GM23338 (cell line): ENCODE measurements at regions not wholly inside any gene's neighbourhood (a gene's known extent, or its start where the extent isn't known, plus 50 kb on each side); places are given as distances from the start of the nearest gene placed in this dataset.

Experiments used
- CREB1 ChIP-seq: fragments of 250-450 bp; sonication (Bioruptor Pico); IDR thresholded peaks from 2 replicates; pipeline ENCODE4 v1.5.0; 2020; ENCODE audit warnings: low read depth, mild to moderate bottlenecking, moderate library complexity
- EZH2phosphoT487 ChIP-seq: fragments of 200-600 bp; sonication (generic); IDR thresholded peaks from one replicate; pipeline ENCODE4 v1.8.1; 2018; ENCODE audit warnings: antibody characterized with exemption; ENCODE audit not compliant: unreplicated experiment
- JUNB ChIP-seq: IDR thresholded peaks from one replicate; pipeline ENCODE4 v1.6.1; 2016; ENCODE audit warnings: antibody characterized with exemption; ENCODE audit not compliant: unreplicated experiment
- NANOG ChIP-seq: IDR thresholded peaks from 2 replicates; pipeline ENCODE4 v1.6.1; 2016; ENCODE audit warnings: antibody characterized with exemption, borderline replicate concordance
- POLR2AphosphoS5 ChIP-seq: IDR thresholded peaks from 2 replicates; pipeline ENCODE4 v1.6.1; 2016; ENCODE audit warnings: antibody characterized with exemption, low read depth
- STAT1 ChIP-seq: IDR thresholded peaks from one replicate; pipeline ENCODE4 v1.6.1; 2016; ENCODE audit warnings: antibody characterized with exemption; ENCODE audit not compliant: unreplicated experiment
- ZNF114 ChIP-seq: fragments of 250-450 bp; sonication (Bioruptor Pico); IDR thresholded peaks from 2 replicates; pipeline ENCODE4 v1.5.0; 2020; ENCODE audit warnings: mild to moderate bottlenecking, moderate library complexity
- ZNF331 ChIP-seq: fragments of 250-450 bp; sonication (Bioruptor Pico); IDR thresholded peaks from 2 replicates; pipeline ENCODE4 v1.5.0; 2020; ENCODE audit warnings: low read depth, mild to moderate bottlenecking, moderate library complexity
- TF ChIP-seq, protein P1 (sequence below): fragments of 250-450 bp; sonication (Bioruptor Pico); IDR thresholded peaks from 2 replicates; pipeline ENCODE4 v1.5.0; 2020; ENCODE audit warnings: mild to moderate bottlenecking, moderate library complexity
- TF ChIP-seq, protein P2 (sequence below): IDR thresholded peaks from one replicate; pipeline ENCODE4 v1.6.1; 2018; ENCODE audit warnings: antibody characterized with exemption; ENCODE audit not compliant: unreplicated experiment
- TF ChIP-seq, protein P3 (sequence below): IDR thresholded peaks from 2 replicates; pipeline ENCODE4 v1.6.1; 2016; ENCODE audit warnings: antibody characterized with exemption
- TF ChIP-seq, protein P4 (sequence below), 2 experiments: fragments of 200-600 bp in 1 of 2; sonication (generic) in 1 of 2; conservative IDR thresholded peaks; 2 replicates each; pipeline versions ENCODE4 v1.5.1 to v1.6.1; 2016 to 2017; ENCODE audit warnings: antibody characterized with exemption in 2 of 2, low read depth in 2 of 2, mild to moderate bottlenecking in 2 of 2, moderate library complexity in 1 of 2

DNA sequence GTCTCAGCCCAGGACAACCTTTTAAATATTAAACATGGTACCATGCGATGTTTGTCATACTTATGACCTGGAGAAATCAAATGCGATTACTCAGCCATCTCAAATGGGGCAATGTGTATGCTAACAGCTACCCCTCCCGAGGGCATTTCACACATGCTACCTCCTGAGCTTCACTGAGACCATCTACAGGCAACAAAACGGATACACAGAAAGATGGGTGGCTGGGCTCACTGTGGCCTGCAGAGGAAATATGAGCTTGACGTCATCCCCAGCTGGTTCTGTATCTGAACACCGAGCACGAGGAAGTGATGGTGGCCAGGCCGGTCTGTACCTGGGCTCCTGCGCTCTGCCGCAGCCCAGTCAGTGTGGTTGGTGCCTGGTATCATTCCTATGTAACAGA lies 374.3 kb downstream of the RPS24 start (continued):
- TF ChIP-seq, protein P1, sequence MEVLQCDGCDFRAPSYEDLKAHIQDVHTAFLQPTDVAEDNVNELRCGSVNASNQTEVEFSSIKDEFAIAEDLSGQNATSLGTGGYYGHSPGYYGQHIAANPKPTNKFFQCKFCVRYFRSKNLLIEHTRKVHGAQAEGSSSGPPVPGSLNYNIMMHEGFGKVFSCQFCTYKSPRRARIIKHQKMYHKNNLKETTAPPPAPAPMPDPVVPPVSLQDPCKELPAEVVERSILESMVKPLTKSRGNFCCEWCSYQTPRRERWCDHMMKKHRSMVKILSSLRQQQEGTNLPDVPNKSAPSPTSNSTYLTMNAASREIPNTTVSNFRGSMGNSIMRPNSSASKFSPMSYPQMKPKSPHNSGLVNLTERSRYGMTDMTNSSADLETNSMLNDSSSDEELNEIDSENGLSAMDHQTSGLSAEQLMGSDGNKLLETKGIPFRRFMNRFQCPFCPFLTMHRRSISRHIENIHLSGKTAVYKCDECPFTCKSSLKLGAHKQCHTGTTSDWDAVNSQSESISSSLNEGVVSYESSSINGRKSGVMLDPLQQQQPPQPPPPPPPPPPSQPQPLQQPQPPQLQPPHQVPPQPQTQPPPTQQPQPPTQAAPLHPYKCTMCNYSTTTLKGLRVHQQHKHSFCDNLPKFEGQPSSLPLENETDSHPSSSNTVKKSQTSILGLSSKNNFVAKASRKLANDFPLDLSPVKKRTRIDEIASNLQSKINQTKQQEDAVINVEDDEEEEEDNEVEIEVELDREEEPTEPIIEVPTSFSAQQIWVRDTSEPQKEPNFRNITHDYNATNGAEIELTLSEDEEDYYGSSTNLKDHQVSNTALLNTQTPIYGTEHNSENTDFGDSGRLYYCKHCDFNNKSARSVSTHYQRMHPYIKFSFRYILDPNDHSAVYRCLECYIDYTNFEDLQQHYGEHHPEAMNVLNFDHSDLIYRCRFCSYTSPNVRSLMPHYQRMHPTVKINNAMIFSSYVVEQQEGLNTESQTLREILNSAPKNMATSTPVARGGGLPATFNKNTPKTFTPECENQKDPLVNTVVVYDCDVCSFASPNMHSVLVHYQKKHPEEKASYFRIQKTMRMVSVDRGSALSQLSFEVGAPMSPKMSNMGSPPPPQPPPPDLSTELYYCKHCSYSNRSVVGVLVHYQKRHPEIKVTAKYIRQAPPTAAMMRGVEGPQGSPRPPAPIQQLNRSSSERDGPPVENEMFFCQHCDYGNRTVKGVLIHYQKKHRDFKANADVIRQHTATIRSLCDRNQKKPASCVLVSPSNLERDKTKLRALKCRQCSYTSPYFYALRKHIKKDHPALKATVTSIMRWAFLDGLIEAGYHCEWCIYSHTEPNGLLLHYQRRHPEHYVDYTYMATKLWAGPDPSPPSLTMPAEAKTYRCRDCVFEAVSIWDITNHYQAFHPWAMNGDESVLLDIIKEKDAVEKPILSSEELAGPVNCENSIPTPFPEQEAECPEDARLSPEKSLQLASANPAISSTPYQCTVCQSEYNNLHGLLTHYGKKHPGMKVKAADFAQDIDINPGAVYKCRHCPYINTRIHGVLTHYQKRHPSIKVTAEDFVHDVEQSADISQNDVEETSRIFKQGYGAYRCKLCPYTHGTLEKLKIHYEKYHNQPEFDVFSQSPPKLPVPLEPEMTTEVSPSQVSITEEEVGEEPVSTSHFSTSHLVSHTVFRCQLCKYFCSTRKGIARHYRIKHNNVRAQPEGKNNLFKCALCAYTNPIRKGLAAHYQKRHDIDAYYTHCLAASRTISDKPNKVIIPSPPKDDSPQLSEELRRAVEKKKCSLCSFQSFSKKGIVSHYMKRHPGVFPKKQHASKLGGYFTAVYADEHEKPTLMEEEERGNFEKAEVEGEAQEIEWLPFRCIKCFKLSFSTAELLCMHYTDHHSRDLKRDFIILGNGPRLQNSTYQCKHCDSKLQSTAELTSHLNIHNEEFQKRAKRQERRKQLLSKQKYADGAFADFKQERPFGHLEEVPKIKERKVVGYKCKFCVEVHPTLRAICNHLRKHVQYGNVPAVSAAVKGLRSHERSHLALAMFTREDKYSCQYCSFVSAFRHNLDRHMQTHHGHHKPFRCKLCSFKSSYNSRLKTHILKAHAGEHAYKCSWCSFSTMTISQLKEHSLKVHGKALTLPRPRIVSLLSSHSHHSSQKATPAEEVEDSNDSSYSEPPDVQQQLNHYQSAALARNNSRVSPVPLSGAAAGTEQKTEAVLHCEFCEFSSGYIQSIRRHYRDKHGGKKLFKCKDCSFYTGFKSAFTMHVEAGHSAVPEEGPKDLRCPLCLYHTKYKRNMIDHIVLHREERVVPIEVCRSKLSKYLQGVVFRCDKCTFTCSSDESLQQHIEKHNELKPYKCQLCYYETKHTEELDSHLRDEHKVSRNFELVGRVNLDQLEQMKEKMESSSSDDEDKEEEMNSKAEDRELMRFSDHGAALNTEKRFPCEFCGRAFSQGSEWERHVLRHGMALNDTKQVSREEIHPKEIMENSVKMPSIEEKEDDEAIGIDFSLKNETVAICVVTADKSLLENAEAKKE (CRISPR knock-in tag), result no peak
- TF ChIP-seq ZNF114 (CRISPR knock-in tag) (no peak), STAT1 (no peak), ZNF331 (CRISPR knock-in tag) (no peak), EZH2phosphoT487 (no peak), CREB1 (CRISPR knock-in tag) (no peak), NANOG (no peak), JUNB (no peak), POLR2AphosphoS5 (no peak)
- TF ChIP-seq, protein P2, sequence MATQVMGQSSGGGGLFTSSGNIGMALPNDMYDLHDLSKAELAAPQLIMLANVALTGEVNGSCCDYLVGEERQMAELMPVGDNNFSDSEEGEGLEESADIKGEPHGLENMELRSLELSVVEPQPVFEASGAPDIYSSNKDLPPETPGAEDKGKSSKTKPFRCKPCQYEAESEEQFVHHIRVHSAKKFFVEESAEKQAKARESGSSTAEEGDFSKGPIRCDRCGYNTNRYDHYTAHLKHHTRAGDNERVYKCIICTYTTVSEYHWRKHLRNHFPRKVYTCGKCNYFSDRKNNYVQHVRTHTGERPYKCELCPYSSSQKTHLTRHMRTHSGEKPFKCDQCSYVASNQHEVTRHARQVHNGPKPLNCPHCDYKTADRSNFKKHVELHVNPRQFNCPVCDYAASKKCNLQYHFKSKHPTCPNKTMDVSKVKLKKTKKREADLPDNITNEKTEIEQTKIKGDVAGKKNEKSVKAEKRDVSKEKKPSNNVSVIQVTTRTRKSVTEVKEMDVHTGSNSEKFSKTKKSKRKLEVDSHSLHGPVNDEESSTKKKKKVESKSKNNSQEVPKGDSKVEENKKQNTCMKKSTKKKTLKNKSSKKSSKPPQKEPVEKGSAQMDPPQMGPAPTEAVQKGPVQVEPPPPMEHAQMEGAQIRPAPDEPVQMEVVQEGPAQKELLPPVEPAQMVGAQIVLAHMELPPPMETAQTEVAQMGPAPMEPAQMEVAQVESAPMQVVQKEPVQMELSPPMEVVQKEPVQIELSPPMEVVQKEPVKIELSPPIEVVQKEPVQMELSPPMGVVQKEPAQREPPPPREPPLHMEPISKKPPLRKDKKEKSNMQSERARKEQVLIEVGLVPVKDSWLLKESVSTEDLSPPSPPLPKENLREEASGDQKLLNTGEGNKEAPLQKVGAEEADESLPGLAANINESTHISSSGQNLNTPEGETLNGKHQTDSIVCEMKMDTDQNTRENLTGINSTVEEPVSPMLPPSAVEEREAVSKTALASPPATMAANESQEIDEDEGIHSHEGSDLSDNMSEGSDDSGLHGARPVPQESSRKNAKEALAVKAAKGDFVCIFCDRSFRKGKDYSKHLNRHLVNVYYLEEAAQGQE, result no peak
- TF ChIP-seq, protein P3, sequence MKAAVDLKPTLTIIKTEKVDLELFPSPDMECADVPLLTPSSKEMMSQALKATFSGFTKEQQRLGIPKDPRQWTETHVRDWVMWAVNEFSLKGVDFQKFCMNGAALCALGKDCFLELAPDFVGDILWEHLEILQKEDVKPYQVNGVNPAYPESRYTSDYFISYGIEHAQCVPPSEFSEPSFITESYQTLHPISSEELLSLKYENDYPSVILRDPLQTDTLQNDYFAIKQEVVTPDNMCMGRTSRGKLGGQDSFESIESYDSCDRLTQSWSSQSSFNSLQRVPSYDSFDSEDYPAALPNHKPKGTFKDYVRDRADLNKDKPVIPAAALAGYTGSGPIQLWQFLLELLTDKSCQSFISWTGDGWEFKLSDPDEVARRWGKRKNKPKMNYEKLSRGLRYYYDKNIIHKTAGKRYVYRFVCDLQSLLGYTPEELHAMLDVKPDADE, result no peak
- TF ChIP-seq, protein P4, sequence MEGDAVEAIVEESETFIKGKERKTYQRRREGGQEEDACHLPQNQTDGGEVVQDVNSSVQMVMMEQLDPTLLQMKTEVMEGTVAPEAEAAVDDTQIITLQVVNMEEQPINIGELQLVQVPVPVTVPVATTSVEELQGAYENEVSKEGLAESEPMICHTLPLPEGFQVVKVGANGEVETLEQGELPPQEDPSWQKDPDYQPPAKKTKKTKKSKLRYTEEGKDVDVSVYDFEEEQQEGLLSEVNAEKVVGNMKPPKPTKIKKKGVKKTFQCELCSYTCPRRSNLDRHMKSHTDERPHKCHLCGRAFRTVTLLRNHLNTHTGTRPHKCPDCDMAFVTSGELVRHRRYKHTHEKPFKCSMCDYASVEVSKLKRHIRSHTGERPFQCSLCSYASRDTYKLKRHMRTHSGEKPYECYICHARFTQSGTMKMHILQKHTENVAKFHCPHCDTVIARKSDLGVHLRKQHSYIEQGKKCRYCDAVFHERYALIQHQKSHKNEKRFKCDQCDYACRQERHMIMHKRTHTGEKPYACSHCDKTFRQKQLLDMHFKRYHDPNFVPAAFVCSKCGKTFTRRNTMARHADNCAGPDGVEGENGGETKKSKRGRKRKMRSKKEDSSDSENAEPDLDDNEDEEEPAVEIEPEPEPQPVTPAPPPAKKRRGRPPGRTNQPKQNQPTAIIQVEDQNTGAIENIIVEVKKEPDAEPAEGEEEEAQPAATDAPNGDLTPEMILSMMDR (conservative IDR thresholded peaks at IDR 0.05; ENCODE audit: low read depth in 2 of 2), result no peak
